ENCODE measurements at regions not wholly inside any gene's neighbourhood (a gene's known extent, or its start where the extent isn't known, plus 50 kb on each side); places are given as distances from the start of the nearest gene placed in this dataset.
"Not testable (repeated sequence)": the region's sequence is repeated elsewhere in the genome, so short reads cannot be mapped to it uniquely, and the experiment has no call there.

DNA sequence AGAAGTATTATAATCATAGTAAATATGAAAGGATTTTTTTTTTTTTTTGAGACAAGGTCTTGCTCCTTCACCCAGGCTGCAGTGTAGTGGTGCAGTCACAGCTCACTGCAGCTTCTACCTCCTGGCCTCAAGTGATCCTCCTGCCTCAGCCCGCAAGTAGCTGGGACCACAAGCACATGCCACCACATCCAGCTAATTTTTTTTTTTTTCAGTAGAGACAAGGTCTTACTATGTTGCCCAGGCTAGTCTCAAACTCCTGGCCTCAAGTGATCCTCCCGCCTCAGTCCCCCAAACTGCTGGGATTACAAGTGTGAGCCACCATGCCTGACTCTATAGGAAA, 86.2 kb upstream of the FOXN2 start:
- DNase-seq, result no peak

DNA sequence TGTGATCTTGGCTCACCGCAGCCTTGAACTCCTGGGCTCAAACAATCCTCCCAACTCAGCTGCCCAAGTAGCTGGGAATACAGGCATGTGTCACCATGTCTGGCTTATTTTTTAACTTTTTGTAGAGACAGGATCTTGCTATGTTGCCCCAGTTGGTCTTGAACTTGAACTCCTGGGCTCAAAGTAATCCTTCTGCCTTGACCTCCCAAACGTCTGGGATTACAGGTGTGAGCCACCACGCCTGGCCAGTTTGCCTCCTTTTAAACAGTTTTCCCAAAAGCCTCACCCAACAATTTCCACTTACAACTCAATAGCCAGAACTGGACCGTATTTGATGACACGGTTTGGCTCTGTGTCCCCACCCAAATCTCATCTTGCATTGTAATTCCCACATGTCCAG, 85.4 kb upstream of the FOXN2 start:
- DNase-seq, result no peak

DNA sequence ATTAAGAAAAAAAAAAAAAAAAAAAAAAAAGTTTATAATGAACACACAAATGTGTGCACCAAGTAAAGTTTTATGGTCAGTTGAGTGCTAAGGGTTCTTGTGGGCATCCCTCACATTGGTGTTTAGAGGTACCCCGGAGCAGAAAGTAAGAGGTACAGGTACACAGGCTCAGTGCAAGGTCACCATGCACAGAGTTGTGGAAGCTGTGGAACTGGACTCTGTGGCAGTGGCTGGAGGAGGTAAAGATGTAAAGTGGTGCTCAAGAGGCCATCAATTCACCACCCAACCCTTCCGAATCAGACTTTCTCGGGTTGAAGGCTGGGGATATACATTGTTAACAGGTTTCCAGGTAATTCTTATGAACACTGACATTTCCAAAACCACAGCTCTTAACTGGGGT, 83.6 kb upstream of the FOXN2 start:
- no peak for DNase-seq

DNA sequence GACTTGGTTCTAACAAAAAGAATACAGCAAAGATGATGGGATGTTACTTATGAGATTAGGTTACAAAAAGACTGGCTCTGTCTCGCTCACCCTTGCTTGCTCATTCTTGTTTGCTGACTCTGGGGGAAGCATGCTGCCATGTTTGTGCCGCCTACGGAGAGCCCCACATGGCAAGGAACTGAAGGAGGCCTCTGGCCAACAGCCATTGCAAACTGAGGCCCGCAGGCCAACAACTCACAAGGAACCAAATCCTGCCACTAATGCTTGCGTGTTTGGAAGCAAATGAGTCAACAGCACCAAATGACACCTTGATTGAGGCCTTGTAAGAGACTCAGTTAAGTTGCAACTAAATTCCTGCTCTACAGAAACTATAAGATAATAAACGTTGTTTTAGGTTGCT, 82.1 kb upstream of the FOXN2 start:
- DNase-seq, result no peak

DNA sequence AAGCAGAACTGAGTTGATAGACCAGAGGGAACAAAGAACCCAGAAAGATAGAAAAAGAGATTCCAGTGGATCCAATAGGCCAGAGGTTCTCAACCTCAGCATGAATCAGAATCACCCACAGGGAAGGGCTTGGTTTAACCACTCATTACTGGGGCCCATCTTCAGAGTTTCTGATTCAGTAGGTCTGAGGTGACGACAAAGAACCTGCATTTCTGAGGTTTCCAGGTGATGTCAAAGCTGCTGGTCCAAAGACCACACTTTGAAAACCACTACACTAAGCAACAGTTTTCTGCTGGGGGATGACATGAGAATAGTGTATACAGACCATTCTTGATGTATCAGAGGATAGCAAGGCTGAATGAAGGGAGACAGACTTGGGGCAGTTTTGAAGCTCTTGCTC, 81.5 kb upstream of the FOXN2 start:
- DNase-seq, result no peak

DNA sequence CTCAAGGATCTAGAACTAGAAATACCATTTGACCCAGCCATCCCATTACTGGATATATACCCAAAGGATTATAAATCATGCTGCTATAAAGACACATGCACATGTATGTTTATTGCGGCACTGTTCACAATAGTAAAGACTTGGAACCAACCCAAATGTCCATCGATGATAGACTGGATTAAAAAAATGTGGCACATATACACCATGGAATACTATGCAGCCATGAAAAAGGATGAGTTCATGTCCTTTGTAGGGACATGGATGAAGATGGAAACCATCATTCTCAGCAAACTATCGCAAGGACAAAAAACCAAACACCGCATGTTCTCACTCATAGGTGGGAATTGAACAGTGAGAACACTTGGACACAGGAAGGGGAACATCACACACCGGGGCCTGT, 80.7 kb upstream of the FOXN2 start:
- not testable (repeated sequence) for DNase-seq

DNA sequence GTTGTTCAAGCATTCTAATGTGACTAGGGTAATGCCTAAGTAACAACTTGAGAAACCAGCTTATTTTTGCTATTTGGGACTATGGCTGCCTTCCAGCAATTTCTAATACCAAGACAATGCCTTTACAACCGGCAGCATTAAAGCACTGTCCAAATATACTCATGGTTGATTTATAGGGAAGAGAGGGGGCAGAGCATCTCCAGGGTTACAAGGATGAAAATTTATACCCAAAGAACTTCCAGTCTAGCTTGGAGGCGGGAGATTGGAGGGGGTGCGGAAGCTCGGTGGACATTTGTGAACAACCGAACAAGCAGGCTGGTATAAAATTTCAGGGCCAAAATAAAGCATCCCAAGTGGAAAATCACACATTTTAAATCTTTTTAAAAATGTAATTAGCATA, 79.4 kb upstream of the FOXN2 start:
- no peak for DNase-seq

DNA sequence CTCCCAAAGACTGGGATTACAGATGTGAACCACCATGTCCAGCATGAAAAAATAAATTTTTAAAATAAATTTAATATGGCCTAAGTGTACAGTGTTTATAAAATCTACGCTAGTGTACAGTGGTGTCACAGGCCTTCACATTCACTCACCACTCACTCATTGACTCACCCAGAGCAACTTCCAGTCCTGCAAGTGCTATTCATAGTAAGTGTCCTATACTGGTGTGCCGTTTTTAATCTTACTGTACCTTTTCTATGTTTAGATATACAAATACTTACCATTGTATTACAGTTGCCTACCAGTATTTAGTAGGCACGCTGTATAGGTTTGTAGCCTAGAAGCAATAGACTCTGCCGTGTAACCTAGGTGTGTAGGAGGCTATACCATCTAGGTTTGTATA, 76.1 kb upstream of the FOXN2 start:
- DNase-seq, result no peak

DNA sequence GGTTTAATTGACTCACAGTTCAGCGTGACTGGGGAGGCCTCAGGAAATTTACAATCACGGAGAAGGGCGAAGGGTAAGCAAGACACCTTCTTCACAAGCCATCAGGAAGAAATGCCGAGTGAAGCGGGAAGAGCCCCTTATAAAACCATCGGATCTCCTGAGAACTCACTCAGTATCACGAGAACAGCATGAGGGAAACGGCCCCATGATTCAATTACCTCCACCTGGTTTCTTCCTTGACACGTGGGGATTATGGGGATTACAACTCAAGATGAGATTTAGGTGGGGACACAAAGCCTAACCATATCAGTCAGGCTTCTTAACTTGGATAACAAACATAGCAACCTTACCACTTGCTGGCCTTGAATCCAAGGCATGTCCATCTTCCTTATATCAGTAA, 73.6 kb upstream of the FOXN2 start:
- no peak for DNase-seq

DNA sequence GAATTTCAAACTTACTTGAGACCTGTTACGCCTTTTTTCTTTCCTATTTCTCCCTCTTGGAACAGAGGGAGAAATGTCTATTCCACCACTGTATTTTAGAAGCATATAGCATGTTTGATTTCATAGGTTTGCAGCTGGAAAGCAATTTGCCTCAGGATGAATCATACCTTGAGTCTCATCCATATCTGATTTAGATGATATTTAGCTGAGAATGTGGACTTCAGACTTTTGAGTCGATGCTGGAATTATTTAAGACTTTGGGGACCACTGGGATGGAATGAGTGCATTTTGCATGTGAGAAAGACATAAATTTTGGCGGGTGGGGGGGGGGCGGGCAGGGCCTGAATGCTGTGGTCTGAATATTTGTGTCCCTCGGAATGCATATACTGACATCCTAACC, 67.3 kb upstream of the FOXN2 start:
- DNase-seq, result peak; percentile 46

DNA sequence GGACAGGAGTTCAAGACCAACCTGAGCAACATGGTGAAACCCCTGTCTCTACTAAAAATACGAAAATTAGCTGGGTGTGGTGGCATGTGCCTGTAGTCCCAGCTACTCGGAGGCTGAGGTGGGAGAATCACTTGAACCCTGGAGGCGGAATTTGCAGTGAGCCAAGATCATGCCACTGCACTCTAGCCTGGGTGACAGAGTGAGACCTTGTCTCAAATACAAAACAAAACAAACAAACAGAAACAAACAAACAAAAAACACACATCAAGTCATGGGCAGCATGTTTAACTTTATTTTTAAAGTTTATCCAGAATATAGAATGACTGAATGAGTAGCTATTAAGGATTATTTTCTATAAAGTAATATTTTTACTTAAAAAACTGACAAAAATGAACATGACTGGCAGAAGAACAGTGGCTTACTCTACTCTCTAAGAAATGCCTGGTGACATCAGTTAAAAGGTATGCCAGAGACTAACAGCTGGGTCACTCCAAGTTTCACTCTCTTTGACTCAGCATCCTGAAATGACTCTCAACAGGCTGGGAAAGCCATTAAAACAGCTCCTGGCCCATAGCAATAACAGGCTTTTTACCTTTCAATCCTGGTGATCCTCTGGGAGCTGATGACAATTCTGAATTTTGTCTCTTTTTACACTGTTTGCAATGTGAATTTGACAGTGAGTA, 66.1 kb upstream of the FOXN2 start:
- peak; percentile 93 for DNase-seq

DNA sequence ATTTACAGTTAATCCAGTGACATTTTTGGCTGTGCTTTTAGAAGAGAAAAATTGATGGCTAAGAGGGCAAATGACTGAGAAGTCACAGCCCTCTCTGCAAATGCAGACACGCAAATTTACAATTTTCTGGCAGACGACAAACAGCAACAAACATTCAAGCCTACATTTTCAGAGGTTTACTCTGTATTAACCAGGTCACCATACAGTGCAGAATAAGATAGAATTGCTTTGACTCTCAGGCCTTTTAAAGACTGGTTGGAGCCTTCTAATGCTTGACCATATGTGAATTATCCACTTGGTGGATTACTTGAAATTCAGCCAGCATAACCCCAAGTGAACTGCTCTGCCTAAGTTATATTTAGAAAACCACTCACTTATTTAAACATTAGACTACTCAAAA, 65.5 kb upstream of the FOXN2 start:
- DNase-seq, result peak; percentile 75

DNA sequence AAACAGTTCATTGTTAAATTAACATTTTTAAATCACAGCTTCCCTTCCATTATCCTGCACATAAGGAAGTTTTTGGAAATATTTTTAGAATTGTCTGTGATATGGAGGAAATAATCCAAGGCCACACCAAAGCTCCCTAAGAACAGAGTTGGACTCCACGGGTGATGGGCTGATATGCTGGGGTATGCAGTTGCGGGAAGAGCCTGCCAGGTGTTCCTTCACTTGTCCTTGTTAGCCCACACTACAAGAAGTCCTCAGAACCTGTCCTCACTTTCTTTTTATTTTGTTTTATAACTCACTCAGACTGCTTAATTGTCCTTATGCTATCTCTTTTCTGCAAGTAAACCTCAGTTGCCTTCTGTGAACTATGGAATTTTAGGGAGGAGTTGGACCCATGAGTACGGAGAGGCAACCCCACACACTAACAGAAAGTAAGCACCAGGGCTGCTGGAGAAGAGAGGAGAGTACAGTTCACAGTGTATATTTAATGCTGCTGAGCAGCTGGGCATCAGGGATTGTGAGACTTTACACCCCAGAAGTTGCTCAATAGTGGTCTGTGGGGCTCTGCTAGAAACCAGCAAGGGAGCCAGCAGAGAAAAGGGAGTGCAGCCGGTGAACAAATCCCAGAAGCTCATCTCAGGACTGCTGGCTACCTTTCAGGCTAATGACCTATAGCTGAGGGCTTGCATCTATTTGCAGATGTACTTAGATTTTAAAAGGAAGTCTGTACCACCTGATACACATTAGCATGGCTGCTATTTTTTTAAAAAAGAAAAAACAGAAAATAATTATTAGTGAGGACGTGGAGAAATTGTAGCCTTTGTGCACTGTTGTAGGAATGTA, 64.6 kb upstream of the FOXN2 start:
- DNase-seq, result peak; percentile 24

DNA sequence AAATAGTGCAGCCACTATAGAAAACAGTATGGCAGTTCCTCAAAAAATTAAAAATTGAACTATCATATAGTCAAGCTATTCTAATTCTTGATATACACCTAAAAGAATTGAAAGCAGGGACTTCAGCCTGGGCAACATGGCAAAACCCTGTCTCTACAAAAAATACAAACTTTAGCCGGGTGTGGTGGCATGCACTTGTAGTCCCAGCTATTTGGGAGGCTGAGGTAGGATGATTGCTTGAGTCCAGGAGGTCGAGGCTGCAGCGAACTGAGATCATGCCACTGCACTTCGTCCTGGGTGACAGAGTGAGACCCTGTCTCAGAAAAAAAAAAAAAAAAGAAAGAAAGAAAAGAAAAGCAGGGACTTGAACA, 64.0 kb upstream of the FOXN2 start:
- no peak for DNase-seq

DNA sequence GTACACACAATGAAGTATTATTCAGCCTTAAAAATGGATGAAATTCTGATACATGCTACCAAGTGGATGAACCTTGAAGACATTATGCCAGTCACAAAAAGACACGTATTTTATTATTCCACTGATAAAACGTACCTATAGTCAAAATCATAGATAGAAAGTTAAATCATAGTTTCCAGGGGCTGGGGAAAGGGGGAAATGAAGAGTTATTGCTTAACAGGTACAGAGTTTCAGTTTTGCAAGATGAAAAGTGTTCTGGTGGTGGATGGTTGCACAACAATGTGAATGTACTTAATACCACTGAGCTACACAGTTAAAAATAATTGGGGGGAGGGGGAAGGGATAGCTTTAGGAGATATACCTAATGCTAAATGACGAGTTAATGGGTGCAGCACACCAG, 63.5 kb upstream of the FOXN2 start:
- no peak for DNase-seq

DNA sequence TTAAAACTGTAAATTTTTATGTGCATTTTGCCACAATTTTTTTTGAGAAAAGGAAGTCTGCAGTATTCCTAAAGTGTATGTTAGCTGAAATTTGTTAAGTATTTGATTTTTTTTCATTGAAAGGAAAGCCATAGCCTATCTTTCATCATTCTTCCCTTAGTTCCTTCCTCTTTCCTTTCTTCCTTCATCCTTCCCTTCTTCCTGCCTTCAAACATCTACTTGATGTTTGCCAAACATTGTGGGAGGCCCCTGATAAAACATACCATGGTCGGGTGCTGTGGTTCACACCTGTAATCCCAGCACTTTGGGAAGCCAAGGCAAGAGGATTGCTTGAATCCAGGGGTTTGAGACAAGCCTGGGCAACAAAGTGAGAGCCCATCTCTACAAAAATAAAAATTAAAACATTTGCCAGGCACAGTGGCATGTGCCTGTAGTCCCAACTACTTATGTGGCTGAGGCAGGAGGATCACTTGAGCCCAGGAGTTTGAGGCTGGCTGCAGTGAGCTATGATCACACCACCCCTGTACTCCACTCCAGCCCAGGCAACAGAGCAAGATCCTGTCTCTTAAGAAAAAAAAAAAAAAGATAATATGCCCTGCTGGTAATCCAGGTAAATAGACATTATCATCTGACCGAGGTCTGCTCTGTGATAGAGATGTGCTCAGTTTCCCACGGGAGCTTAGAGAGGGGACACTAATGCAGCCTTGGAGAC, 62.9 kb upstream of the FOXN2 start:
- DNase-seq, result no peak

DNA sequence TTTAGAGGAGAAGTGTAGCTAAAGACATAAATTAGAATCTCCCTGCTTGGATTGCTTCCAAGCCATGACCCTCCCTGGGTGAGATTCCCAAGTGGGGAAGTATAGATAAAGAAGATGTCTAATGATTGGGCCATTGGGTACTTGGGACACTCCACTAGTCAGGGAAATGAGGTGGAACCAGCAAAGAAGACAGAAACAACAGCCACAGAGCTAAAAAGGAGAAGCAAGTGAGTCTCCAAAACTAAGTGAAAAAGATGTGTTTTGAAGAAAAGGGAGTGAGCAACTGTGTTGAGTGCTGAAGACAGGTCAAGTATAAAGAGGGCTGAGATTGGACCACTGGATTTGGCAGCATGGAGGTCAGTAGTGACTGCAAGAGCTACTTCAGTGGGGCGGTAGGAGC, 61.2 kb upstream of the FOXN2 start:
- no peak for DNase-seq

DNA sequence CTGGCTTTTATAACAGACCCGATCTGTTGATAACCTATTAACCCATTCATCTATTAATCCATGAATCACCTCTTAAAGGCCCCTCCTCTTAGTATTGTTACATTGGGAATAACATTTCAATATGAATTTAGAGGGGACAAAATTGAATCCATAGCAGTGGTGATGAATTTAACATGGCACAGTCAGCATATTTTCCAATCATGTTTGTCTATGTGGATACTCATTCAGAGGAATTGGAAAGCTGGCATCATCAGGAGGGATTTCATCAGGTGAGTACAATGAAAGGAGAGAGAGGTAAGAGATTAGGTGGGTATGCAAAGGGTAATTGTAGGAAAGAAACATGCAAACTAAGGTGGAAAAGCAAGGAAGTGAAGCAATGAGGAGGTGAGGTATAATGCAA, 59.6 kb upstream of the FOXN2 start:
- no peak for DNase-seq

DNA sequence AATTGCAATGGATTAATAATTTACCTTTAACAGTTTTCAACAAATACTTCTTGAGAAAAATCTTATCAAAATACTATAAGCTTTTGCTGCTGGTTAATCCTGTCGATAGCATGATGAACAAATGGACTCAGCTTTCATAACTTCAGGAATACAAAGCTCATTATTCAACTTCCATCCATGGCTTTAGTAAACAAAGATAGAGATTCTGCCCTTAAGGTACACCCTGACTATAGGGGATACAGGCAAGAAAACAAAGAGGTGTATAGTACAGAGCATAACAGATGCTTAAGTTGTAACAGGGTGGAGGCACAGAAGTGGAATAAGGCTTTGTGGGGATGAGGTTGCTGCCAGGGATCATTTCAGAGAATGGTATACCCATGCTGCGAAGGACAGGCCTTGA, 57.0 kb upstream of the FOXN2 start:
- no peak for DNase-seq

DNA sequence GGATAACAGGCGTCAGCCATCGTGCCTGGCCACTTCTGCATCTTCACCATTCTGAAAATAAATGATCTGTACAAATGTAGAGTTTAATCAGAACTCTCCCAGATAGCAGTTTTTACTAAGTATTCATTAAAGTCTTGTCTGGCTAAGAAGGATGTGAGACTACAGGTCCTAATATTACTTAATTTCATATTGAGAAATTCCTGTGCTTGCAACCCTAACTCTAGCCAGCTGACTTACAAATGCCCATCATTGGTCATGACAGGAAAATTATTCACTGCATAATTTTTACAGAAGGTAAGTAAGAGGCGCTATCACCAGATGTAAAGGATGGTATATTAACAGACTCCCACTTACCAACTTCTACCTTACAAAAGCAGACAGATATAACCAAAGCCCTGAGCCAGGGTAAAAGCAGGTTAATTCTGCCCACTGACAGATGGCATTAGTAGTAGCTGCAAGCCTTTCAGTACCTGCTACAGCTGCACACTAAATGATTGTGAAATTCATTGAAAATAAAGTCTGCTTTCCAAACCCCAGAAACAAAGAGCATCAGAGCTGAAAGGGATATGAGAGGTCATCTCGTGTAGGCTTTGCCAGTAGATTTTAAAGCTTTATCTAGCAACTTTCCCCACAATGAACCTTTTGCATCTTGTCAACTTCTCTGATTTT, 55.9 kb upstream of the FOXN2 start:
- no peak for DNase-seq

DNA sequence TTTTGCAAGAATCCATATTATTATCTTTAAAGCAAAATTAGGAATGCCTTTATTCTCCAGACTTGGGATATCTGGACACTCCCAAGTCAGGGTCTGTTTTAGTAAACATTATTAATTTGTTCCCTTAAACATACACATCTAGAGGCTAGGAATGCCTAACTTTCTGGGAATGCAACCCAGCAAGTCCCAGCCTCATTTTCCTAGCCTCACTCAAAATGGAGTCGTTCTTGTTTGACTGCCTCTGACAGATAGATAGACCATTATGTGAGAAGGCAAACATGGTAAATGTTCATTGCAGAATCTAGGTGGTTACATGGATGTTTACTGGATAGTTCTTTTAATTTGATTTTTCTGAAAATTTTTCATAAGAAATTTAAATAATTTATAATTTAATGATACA, 54.7 kb upstream of the FOXN2 start:
- no peak for DNase-seq

DNA sequence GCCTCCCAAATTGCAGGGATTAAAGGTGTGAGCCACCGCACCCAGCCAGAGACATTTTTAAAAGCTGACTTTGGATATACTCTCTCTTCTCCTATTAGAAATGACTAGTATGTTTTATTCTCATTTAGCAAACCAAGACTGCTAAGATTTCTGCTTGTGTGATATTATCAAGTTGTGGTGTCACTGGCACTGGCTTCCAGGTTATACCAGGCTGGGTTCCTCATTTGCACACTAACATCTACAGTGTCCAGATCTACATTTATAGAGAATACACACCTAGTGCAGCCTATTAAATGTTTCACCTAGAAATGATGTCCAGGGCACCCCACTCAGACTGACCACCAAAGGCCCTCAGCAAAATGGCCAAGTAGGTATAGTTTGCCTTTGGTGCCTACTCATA, 49.9 kb upstream of the FOXN2 start:
- no peak for DNase-seq

All from fibroblast of skin of scalp (primary cell).